GM19324 (cell line): ENCODE measurements at regions not wholly inside any gene's neighbourhood (a gene's known extent, or its start where the extent isn't known, plus 50 kb on each side); places are given as distances from the start of the nearest gene placed in this dataset.

Experiments used
- ATAC-seq: cut with Tn5 transposase; IDR thresholded peaks from one replicate; pipeline ENCODE4 v1.9.1; 2021; ENCODE audit warnings: mild to moderate bottlenecking, moderate library complexity; ENCODE audit not compliant: unreplicated experiment, low FRiP score

- ATAC-seq, result no peak
These were observed 1113.1 kb upstream of the NRXN1 start for GRCh38 chr2:52145005-52145404.

- ATAC-seq, result no peak
These were observed 1112.7 kb upstream of the NRXN1 start for GRCh38 chr2:52144590-52144989.

- no peak for ATAC-seq
These were observed 1109.1 kb upstream of the NRXN1 start for GRCh38 chr2:52141076-52141475.

DNA sequence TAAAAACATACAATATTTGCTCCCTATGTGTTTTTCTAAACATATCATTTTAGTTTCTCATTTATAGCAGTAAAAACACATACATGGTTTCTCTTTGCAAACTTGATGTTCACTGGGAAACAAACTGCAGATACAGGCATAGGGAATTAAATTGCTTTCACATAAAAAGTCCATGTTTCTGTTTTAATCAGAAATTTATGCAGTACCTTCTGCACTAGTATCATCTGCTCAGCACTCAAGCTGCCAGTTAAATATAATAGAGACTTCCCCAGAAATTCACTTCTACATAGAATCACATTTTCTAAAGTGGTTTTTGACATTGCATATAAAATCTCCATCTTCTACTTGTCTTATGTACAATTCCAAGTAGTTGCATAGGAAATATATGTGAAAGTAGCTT is 1107.3 kb upstream of the NRXN1 start:
- no peak for ATAC-seq

- ATAC-seq, result no peak
These were observed 1103.3 kb upstream of the NRXN1 start for GRCh38 chr2:52135235-52135634.

DNA sequence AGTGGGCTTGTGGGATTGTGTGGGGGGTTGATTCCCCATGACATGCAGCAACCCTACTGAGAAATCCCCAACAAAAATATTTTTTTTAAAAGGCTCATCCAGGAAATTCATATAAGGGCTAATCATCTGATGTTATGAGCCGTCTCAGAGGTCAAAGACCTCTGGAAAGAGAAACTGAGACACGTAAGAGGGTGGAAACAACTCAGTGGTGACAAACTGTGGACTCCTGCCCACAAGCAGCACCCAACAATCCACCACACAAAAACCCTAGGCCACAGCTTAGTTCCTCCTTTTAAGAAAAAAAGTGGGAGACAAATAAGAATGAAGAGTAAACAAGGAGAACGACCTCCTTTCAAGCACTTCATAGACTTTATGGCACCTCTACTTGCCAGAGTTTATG is 1096.1 kb upstream of the NRXN1 start:
- no peak for ATAC-seq

- no peak for ATAC-seq
These were observed 1095.6 kb upstream of the NRXN1 start for GRCh38 chr2:52127527-52127926.

DNA sequence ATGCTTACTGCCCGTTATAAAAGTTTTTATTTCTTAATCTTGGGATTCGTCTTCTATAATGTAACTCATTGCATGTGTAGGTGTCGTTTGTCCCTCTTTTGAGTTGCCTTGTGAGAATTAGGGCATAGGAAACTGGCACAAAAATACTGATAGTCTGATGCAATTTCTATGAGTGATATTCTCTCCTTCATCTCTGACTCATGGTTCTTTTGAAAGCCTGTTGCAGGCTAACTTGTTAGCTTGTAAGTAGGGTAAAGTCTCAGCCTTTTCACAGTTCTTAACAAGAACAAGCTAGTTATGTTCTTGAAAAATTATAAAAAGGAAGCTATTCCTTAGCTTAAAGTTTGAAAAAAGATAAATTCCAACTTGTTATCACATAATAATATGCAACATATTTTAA is 1085.4 kb upstream of the NRXN1 start:
- no peak for ATAC-seq

GRCh38 chr2:52115750-52116149 is 1083.8 kb upstream of the NRXN1 start:
- no peak for ATAC-seq

GRCh38 chr2:52113338-52113737 is 1081.4 kb upstream of the NRXN1 start:
- no peak for ATAC-seq

DNA sequence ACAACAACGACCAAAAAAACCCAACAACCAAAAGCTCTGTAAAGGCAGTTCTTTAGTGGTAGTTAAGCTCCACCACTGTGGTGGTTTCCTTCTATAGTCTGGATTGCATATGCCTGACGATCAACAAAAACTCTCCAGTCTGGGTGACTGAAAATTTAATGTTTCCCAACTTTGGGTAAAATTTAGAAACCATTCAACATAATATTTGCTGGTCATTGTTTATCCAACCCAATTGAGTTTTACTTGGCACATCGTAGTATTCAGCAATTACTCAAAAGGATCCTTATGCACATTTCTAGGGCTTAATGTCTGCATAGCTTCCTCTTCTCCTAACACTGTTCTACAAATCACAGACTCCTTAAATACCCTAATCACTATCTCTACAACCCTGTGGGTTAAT is 1080.2 kb upstream of the NRXN1 start:
- ATAC-seq, result no peak

DNA sequence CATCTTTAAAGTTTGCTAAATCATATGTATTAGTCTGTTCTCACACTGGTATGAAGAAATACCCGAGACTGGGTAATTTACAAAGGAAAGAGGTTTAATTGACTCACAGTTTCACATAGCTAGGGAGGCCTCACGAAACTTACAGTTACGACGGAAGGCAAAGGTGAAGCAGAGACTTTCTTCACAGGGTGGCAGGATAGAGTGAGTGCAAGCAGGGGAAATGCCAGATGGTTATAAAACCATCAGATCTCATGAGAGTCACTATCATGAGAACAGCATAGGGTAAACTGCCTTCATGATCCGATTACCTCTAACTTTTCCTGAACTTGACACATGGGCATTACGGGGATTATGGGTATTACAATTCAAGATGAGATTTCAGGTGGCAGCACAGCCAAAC is 1075.2 kb upstream of the NRXN1 start:
- no peak for ATAC-seq

GRCh38 chr2:52097071-52097470 is 1065.1 kb upstream of the NRXN1 start:
- no peak for ATAC-seq

- ATAC-seq, result no peak
These were observed 1052.8 kb upstream of the NRXN1 start for GRCh38 chr2:52084759-52085158.

DNA sequence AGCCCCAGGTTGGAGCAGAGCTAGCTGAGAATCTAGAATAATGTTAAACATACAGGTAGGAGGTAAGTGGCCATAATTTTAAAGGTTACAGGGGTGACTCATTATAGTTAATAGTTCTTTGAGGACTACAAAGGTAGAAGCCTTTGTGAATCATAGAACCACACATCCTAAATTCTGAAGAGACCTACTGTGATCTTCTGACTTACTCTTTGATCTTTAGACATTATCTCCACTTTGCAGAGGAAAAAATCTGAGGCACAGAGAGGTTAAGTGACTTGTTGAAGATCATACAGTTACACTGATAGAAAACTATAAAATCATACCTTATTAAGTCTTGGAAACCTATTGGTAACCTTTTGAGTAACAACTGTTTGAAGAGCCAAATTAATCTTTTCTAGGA is 1051.3 kb upstream of the NRXN1 start:
- no peak for ATAC-seq

DNA sequence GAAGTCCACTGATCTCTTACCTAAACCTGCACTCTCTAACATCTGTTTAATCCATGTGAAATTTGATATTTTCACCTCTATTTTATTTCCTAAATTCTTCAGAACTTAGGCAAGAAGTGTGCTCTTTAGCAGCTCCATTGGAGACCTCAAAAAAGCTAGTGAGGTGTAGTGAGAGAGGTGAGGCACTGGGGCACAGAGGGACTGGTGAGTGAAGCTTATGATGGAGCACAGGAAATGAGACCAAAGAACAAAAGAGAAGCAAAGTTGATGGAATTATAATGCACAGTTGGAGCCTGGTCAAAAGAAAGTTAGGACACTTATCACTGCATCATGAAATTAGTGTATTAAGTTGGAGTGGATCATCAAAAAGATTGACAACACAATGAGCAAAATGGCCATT is 1050.7 kb upstream of the NRXN1 start:
- no peak for ATAC-seq

- no peak for ATAC-seq
These were observed 1047.7 kb upstream of the NRXN1 start for GRCh38 chr2:52079602-52080001.

DNA sequence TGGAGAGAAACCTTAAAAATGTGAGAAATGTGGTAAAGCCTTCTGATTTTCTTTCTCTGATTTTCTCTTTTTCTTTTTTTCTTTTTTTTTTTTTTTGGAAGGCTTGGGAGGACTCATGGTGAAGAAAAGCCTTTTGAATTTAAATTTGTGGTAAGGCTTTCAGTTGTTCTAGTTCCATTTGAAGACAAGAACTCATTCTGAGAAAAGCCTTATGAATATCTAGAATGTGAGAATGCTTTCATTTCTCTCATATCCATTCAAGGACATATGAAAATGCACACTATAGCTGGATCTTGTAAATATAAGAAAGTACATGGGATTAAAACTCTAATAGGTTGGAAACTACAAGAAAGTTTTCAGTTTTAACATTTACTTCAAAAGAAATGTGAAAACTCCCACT is 1045.2 kb upstream of the NRXN1 start:
- no peak for ATAC-seq

- ATAC-seq, result no peak
These were observed 1042.3 kb upstream of the NRXN1 start for GRCh38 chr2:52074130-52074719.

DNA sequence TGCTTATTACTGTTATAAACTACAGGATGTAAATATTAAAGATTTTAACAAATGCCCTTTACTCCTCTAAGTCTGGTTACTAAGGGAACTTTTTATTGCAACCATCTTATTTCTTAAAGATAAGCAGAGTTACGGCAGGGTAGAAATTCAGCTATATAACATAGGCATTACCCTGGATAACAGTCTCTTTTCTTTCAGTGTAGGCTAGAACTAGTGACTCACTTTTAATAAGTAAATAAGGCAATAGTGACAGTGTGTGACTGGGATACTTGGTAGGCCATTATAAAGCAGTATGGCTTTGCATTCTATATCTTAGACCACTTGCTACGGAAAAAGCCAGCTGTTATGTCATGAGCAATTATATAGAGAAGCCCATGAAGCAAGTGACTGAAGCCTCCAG is 1041.0 kb upstream of the NRXN1 start:
- ATAC-seq, result no peak

GRCh38 chr2:52070665-52071064 is 1038.7 kb upstream of the NRXN1 start:
- no peak for ATAC-seq

DNA sequence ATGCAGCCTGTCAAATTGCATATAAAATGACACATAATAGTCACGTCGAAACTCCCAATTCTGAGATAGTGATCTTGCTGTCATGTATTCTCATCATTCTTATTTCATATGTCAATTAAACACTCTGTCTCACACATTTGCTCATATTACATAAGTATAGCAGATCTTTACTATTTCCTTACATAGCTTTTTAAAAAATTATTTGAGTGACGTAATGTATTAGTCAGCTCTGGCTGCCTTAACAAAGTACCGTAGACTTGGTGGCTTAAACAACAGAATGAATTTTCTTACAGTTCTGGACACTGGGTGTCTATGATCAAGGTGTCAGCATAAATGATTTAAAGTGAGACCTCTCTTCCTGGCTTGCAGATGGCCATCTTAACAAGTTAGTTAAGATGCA is 1032.3 kb upstream of the NRXN1 start:
- ATAC-seq, result no peak

DNA sequence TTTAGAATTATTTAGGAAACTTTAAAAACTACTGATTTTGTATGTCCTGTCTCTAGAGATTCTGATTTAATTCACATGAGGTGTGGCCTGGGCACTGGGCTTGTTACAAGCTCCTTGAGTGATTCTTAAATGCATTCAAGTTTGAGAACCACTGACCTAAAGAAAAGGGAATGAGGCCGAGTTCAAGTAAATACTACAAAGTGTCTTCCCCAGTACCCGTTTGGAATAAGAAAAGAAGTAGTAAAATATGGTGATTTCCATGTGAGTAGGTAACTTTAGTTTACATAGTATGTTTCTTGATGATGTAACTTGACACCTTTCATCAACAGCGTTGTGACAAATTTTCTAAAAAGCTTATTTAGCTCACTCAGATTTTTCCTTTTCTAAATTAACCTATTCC is 1022.9 kb upstream of the NRXN1 start:
- ATAC-seq, result no peak
